ENCODE measurements at regions not wholly inside any gene's neighbourhood (a gene's known extent, or its start where the extent isn't known, plus 50 kb on each side); places are given as distances from the start of the nearest gene placed in this dataset.

- TF ChIP-seq ARID2 (IDR thresholded peaks at IDR 0.05) (no peak), MEF2A (IDR thresholded peaks at IDR 0.05; ENCODE audit: control insufficient read depth, low read depth, low read length) (no peak)
Observed at GRCh38 chr13:100942742-100943141, 268.1 kb upstream of the TMTC4 start.
